GM12878 (cell line): ENCODE measurements at regions not wholly inside any gene's neighbourhood (a gene's known extent, or its start where the extent isn't known, plus 50 kb on each side); places are given as distances from the start of the nearest gene placed in this dataset.

Experiments
- ATAC-seq: fragments of 200-7000 bp; cut with Tn5 transposase; 3 replicates; pipeline ENCODE4 v1.9.1; 2020; ENCODE audit warnings: mild to moderate bottlenecking, moderate library complexity
- BruUV-seq: library from RNA; stranded (reverse); fragments of 400-500 nt; replicated peaks from 2 replicates; lab custom pipeline; 2021; lab: Mats Ljungman, UMichigan
- CTCF ChIA-PET: fragments of 300-600 bp; sonication (Branson Sonifier 250); formaldehyde crosslinking; extraction: SDS; loops from one replicate; lab custom pipeline; 2021; ENCODE audit warnings: inconsistent platforms; lab: Yijun Ruan, JAX
- POLR2A ChIA-PET: fragments of 350-600 bp; formaldehyde crosslinking; extraction: SDS; loops from one replicate; lab custom pipeline; 2021; ENCODE audit warnings: inconsistent platforms; lab: Charles Lee
- RAD21 ChIA-PET: fragments of 300-600 bp; sonication (Branson Sonifier 250); formaldehyde crosslinking; loops from one replicate; lab custom pipeline; 2023; ENCODE audit warnings: antibody characterized with exemption; ENCODE audit not compliant: unreplicated experiment; lab: Charles Lee
- SMC1A ChIA-PET: fragments of 300-600 bp; sonication (Branson Sonifier 250); formaldehyde crosslinking; loops from one replicate; lab custom pipeline; 2023; ENCODE audit not compliant: unreplicated experiment, uncharacterized antibody; lab: Charles Lee
- DNase-seq: peaks from one replicate; pipeline ENCODE4 v3.0.0-alpha.2; 2011; ENCODE audit warnings: low read depth, low spot score
- FAIRE-seq: peaks from 3 replicates; lab custom pipeline; 2011; peaks lifted over from hg19 to GRCh38; lab: Jason Lieb, UNC
- H2AFZ ChIP-seq: 2 replicates; pipeline ENCODE4 v1.6.0; 2011; ENCODE audit warnings: low read depth, low read length, control low read depth; ENCODE audit not compliant: control insufficient read depth
- H3K27ac ChIP-seq: 2 replicates; pipeline ENCODE4 v1.5.1; 2011; ENCODE audit warnings: control low read depth; ENCODE audit not compliant: control insufficient read depth, insufficient read depth
- H3K27me3 ChIP-seq, 2 experiments: replicated peaks in 1 of 2; 2 replicates each; pipeline versions ENCODE4 v1.6.0 to v1.6.1; 2011; ENCODE audit warnings: low read length in 1 of 2; ENCODE audit not compliant: control insufficient read depth in 2 of 2, insufficient read depth in 2 of 2
- H3K36me3 ChIP-seq, 2 experiments: 2 replicates each; pipeline ENCODE4 v1.5.1; 2011; ENCODE audit warnings: low read length in 1 of 2; ENCODE audit not compliant: control insufficient read depth in 2 of 2, insufficient read depth in 2 of 2
- H3K4me1 ChIP-seq: 2 replicates; pipeline ENCODE4 v1.6.1; 2011; ENCODE audit warnings: mild to moderate bottlenecking, low read length, moderate library complexity, mixed read lengths; ENCODE audit not compliant: control insufficient read depth, insufficient read depth
- H3K4me2 ChIP-seq: 2 replicates; pipeline ENCODE4 v1.6.0; 2011; ENCODE audit warnings: control low read depth; ENCODE audit not compliant: control insufficient read depth, insufficient read depth
- H3K4me3 ChIP-seq: fragments of 200-600 bp; sonication (generic); 2 replicates; pipeline ENCODE4 v1.5.1; 2016
- H3K79me2 ChIP-seq: 2 replicates; pipeline ENCODE4 v1.6.0; 2011; ENCODE audit warnings: low read length; ENCODE audit not compliant: control insufficient read depth, insufficient read depth
- H3K9ac ChIP-seq: 2 replicates; pipeline ENCODE4 v1.8.0; 2011; ENCODE audit warnings: low read length, control low read depth, mixed read lengths; ENCODE audit not compliant: control insufficient read depth, insufficient read depth
- H3K9me3 ChIP-seq: replicated peaks from 3 replicates; pipeline ENCODE4 v1.5.1; 2011; ENCODE audit warnings: mild to moderate bottlenecking, low read length; ENCODE audit not compliant: control insufficient read depth, insufficient read depth
- H4K20me1 ChIP-seq: 2 replicates; pipeline ENCODE4 v1.6.0; 2011; ENCODE audit not compliant: control insufficient read depth, insufficient read depth
- CEBPZ ChIP-seq: fragments of 150-350 bp; IDR thresholded peaks from 2 replicates; pipeline ENCODE4 v1.6.1; 2016; ENCODE audit warnings: low read depth, low read length
- FOXK2 ChIP-seq: fragments of 450-650 bp; IDR thresholded peaks from 2 replicates; pipeline ENCODE4 v1.6.1; 2017; ENCODE audit warnings: mild to moderate bottlenecking, moderate library complexity
- NFIC ChIP-seq: IDR thresholded peaks from 2 replicates; pipeline ENCODE4 v1.6.1; 2012; ENCODE audit warnings: low read depth, mild to moderate bottlenecking, inconsistent platforms, low read length, moderate library complexity
- PAX5 ChIP-seq: IDR thresholded peaks from 2 replicates; pipeline ENCODE4 v1.6.1; 2011; ENCODE audit warnings: low read depth, low read length, borderline replicate concordance
- RCOR1 ChIP-seq: conservative IDR thresholded peaks from 2 replicates; pipeline ENCODE4 v1.6.1; 2012; ENCODE audit warnings: low read depth, low read length, improper control_type of control experiment
- WGBS: methylation state at CpG from one replicate; pipeline ENCODE4 v1.1.6; 2016; ENCODE audit warnings: low lambda C conversion rate; ENCODE audit not compliant: insufficient replicate concordance, insufficient coverage; ENCODE audit errors: missing lambda C conversion rate; 5-methylcytosine and 5-hydroxymethylcytosine counted together
- in situ Hi-C: fragments of 300-500 bp; cut with MboI; formaldehyde crosslinking; loops from 9 replicates; pipeline ENCODE4 v1.14.3; 2018; ENCODE audit warnings: mixed read lengths
- intact Hi-C: fragments of 100-400 bp; cut with micrococcal nuclease; formaldehyde crosslinking; loops from one replicate; pipeline ENCODE4 v1.14.2; 2022; ENCODE audit not compliant: unreplicated experiment
- TF ChIP-seq, protein P1 (sequence below): fragments of 450-650 bp; IDR thresholded peaks from 2 replicates; pipeline ENCODE4 v1.6.1; 2014; ENCODE audit warnings: mild to moderate bottlenecking
- TF ChIP-seq, protein P2 (sequence below): fragments of 450-650 bp; IDR thresholded peaks from 2 replicates; pipeline ENCODE4 v1.6.1; 2016; ENCODE audit warnings: mild to moderate bottlenecking, moderate library complexity, borderline replicate concordance

DNA sequence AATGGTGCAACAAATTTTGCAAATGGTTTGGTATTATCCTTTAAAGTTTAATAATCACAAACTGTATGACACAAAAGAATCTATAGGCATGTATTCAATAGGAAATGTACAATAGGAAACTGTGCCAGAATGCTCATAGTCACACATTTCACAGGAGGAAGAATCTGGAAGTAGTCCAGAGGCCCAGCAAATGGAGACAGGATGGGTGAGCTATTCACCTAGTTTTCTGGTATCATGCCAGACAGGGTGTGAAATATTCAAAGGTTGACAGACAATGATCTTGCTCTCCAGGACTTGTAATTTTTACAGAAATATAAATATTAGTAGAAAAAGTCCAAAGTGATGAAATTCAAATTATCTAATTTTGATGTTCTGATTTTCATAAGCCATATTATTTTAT is 520.1 kb upstream of the IMPG1 start:
- no peak overlapping the region for H2AFZ ChIP-seq
- TF ChIP-seq, protein P1, sequence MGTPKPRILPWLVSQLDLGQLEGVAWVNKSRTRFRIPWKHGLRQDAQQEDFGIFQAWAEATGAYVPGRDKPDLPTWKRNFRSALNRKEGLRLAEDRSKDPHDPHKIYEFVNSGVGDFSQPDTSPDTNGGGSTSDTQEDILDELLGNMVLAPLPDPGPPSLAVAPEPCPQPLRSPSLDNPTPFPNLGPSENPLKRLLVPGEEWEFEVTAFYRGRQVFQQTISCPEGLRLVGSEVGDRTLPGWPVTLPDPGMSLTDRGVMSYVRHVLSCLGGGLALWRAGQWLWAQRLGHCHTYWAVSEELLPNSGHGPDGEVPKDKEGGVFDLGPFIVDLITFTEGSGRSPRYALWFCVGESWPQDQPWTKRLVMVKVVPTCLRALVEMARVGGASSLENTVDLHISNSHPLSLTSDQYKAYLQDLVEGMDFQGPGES, result no peak
- TF ChIP-seq, all 136 proteins: peak for 0
- H3K9ac ChIP-seq, result no peak overlapping the region
- no peak overlapping the region for H3K4me2 ChIP-seq
- no peak for ATAC-seq
- POLR2A ChIA-PET, result no interaction called here
- intact Hi-C loops, result no loop called here
- no peak for FAIRE-seq
- H3K27ac ChIP-seq, result no peak overlapping the region
- no peak for DNase-seq
- H3K4me1 ChIP-seq, result no peaks in the 10 kb centered on the region
- no peaks in the 10 kb centered on the region for H3K36me3 ChIP-seq
- BruUV-seq, result no TSS peak
- no peak overlapping the region for H3K4me3 ChIP-seq
- no peaks in the 10 kb centered on the region for H3K27me3 ChIP-seq
- RAD21 ChIA-PET, result no interaction called here
- H4K20me1 ChIP-seq, result no peaks in the 10 kb centered on the region
- no peaks in the 10 kb centered on the region for H3K9me3 ChIP-seq
- H3K79me2 ChIP-seq, result no peaks in the 10 kb centered on the region
- SMC1A ChIA-PET, result interaction anchor here (0.6 kb wide), 1 partner anchor 112 kb away, joined by 3 read pairs; no protein-coding TSS in a partner anchor
- in situ Hi-C loops, result no loop called here
- CTCF ChIA-PET, result no interaction called here

GRCh38 chr6:76587271-76587670 is 514.8 kb upstream of the IMPG1 start:
- Histone ChIP-seq H3K4me3 (no peak overlapping the region), H3K9me3 (no peaks in the 10 kb centered on the region), H3K4me1 (no peaks in the 10 kb centered on the region), H3K36me3 (no peaks in the 10 kb centered on the region), H3K9ac (no peak overlapping the region), H3K27me3 (no peaks in the 10 kb centered on the region), H2AFZ (no peak overlapping the region), H3K4me2 (no peak overlapping the region), H3K79me2 (no peaks in the 10 kb centered on the region), H4K20me1 (no peaks in the 10 kb centered on the region), H3K27ac (no peak overlapping the region)
- FAIRE-seq, result no peak
- ChIA-PET CTCF (no interaction called here), POLR2A (no interaction called here), RAD21 (no interaction called here), SMC1A (no interaction called here)
- 3% methylated on average over 2 of the region's 2 CpGs for WGBS
- no peak for DNase-seq
- ATAC-seq, result no peak
- BruUV-seq, result no TSS peak
- in situ Hi-C loops (no loop called here), intact Hi-C loops (no loop called here)
- TF ChIP-seq RCOR1 (no peak), CEBPZ (no peak), FOXK2 (no peak), NFIC (no peak), PAX5 (no peak)
- TF ChIP-seq, protein P2, sequence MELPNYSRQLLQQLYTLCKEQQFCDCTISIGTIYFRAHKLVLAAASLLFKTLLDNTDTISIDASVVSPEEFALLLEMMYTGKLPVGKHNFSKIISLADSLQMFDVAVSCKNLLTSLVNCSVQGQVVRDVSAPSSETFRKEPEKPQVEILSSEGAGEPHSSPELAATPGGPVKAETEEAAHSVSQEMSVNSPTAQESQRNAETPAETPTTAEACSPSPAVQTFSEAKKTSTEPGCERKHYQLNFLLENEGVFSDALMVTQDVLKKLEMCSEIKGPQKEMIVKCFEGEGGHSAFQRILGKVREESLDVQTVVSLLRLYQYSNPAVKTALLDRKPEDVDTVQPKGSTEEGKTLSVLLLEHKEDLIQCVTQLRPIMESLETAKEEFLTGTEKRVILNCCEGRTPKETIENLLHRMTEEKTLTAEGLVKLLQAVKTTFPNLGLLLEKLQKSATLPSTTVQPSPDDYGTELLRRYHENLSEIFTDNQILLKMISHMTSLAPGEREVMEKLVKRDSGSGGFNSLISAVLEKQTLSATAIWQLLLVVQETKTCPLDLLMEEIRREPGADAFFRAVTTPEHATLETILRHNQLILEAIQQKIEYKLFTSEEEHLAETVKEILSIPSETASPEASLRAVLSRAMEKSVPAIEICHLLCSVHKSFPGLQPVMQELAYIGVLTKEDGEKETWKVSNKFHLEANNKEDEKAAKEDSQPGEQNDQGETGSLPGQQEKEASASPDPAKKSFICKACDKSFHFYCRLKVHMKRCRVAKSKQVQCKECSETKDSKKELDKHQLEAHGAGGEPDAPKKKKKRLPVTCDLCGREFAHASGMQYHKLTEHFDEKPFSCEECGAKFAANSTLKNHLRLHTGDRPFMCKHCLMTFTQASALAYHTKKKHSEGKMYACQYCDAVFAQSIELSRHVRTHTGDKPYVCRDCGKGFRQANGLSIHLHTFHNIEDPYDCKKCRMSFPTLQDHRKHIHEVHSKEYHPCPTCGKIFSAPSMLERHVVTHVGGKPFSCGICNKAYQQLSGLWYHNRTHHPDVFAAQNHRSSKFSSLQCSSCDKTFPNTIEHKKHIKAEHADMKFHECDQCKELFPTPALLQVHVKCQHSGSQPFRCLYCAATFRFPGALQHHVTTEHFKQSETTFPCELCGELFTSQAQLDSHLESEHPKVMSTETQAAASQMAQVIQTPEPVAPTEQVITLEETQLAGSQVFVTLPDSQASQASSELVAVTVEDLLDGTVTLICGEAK, result no peak
